WTC11 (cell line): ENCODE measurements at regions not wholly inside any gene's neighbourhood (a gene's known extent, or its start where the extent isn't known, plus 50 kb on each side); places are given as distances from the start of the nearest gene placed in this dataset.
"Not testable (repeated sequence)": the region's sequence is repeated elsewhere in the genome, so short reads cannot be mapped to it uniquely, and the experiment has no call there.

Experiments
- ATAC-seq: fragments of 200-7000 bp; cut with Tn5 transposase; 2 replicates; pipeline ENCODE4 v1.10.0; 2021; ENCODE audit warnings: mild to moderate bottlenecking, moderate library complexity
- CTCF ChIA-PET: fragments of 300-600 bp; sonication (Branson Sonifier 250); formaldehyde crosslinking; loops from one replicate; lab custom pipeline; 2021; ENCODE audit warnings: antibody characterized with exemption; lab: Charles Lee
- POLR2A ChIA-PET: fragments of 350-600 bp; sonication (Branson Sonifier 250); formaldehyde crosslinking; loops from one replicate; lab custom pipeline; 2021; ENCODE audit warnings: antibody characterized with exemption; lab: Charles Lee
- DNase-seq: peaks from one replicate; pipeline ENCODE4 v3.0.0; 2021; ENCODE audit warnings: low spot score
- H3K27ac Mint-ChIP-seq: 2 replicates; pipeline ENCODE4 v1.8.0; 2021; ENCODE audit warnings: mixed read lengths
- H3K27me3 Mint-ChIP-seq: 2 replicates; pipeline ENCODE4 v1.8.0; 2021; ENCODE audit warnings: low read depth, mild to moderate bottlenecking, moderate library complexity, mixed read lengths
- H3K36me3 Mint-ChIP-seq: 2 replicates; pipeline ENCODE4 v1.8.0; 2021; ENCODE audit warnings: mixed read lengths
- H3K4me1 Mint-ChIP-seq: 2 replicates; pipeline ENCODE4 v1.8.0; 2022; ENCODE audit warnings: mixed read lengths
- H3K4me3 Mint-ChIP-seq: 2 replicates; pipeline ENCODE4 v1.8.0; 2021; ENCODE audit warnings: mild to moderate bottlenecking, moderate library complexity, mixed read lengths
- H3K9me3 Mint-ChIP-seq: 2 replicates; pipeline ENCODE4 v1.8.0; 2021; ENCODE audit warnings: mixed read lengths
- ATF2 ChIP-seq: sonication (generic); formaldehyde crosslinking; IDR thresholded peaks from 2 replicates; pipeline ENCODE4 v1.8.1; 2022; ENCODE audit warnings: low read depth, missing genetic modification reagents, borderline replicate concordance
- ATF6 ChIP-seq: sonication (generic); formaldehyde crosslinking; IDR thresholded peaks from 2 replicates; pipeline ENCODE4 v1.8.1; 2023; ENCODE audit warnings: mild to moderate bottlenecking, missing genetic modification reagents
- ERG ChIP-seq: fragments of 250-450 bp; sonication (Bioruptor Pico); IDR thresholded peaks from 2 replicates; pipeline ENCODE4 v1.8.0; 2021; ENCODE audit warnings: mild to moderate bottlenecking
- FOXP4 ChIP-seq: sonication (generic); formaldehyde crosslinking; IDR thresholded peaks from 2 replicates; pipeline ENCODE4 v1.8.0; 2022; ENCODE audit warnings: mild to moderate bottlenecking, missing genetic modification reagents
- GTF2I ChIP-seq: fragments of 250-450 bp; sonication (Bioruptor Pico); conservative IDR thresholded peaks from 2 replicates; pipeline ENCODE4 v1.4.0; 2021; ENCODE audit warnings: mild to moderate bottlenecking
- MYBL2 ChIP-seq: sonication (generic); formaldehyde crosslinking; IDR thresholded peaks from 2 replicates; pipeline ENCODE4 v1.8.1; 2023; ENCODE audit warnings: mild to moderate bottlenecking, moderate library complexity, missing genetic modification reagents
- NFATC4 ChIP-seq: fragments of 250-450 bp; sonication (Bioruptor Pico); IDR thresholded peaks from 2 replicates; pipeline ENCODE4 v1.9.0; 2021; ENCODE audit warnings: mild to moderate bottlenecking
- OVOL2 ChIP-seq: fragments of 250-450 bp; sonication (Bioruptor Pico); IDR thresholded peaks from 2 replicates; pipeline ENCODE4 v1.9.0; 2021; ENCODE audit warnings: mild to moderate bottlenecking, borderline replicate concordance
- SMAD4 ChIP-seq: sonication (generic); formaldehyde crosslinking; IDR thresholded peaks from 2 replicates; pipeline ENCODE4 v1.8.0; 2022; ENCODE audit warnings: mild to moderate bottlenecking, missing genetic modification reagents
- TEAD1 ChIP-seq: sonication (generic); formaldehyde crosslinking; IDR thresholded peaks from 2 replicates; pipeline ENCODE4 v1.8.0; 2022; ENCODE audit warnings: mild to moderate bottlenecking, missing genetic modification reagents
- ZNF232 ChIP-seq: sonication (generic); formaldehyde crosslinking; IDR thresholded peaks from 2 replicates; pipeline ENCODE4 v1.8.0; 2022; ENCODE audit warnings: mild to moderate bottlenecking, missing genetic modification reagents
- ZNF396 ChIP-seq: fragments of 250-450 bp; sonication (Bioruptor Pico); IDR thresholded peaks from 2 replicates; pipeline ENCODE4 v1.8.0; 2021; ENCODE audit warnings: mild to moderate bottlenecking, moderate library complexity, borderline replicate concordance
- ZNF425 ChIP-seq: fragments of 250-450 bp; sonication (Bioruptor Pico); conservative IDR thresholded peaks from 2 replicates; pipeline ENCODE4 v1.9.0; 2021; ENCODE audit warnings: mild to moderate bottlenecking
- ZNF671 ChIP-seq: fragments of 250-450 bp; sonication (Bioruptor Pico); IDR thresholded peaks from 2 replicates; pipeline ENCODE4 v1.8.0; 2021; ENCODE audit warnings: mild to moderate bottlenecking

GRCh38 chr16:29139261-29139802 lies 154.5 kb downstream of the LAT start:
- ChIA-PET POLR2A (no interaction called here), CTCF (no interaction called here)
- DNase-seq (peak; percentile 7), ATAC-seq (no peak)
- Mint-ChIP-seq H3K9me3 (no peaks in the 10 kb centered on the region), H3K4me3 (no peak overlapping the region), H3K36me3 (no peaks in the 10 kb centered on the region), H3K27me3 (no peaks in the 10 kb centered on the region; the same call in 1 of the 2 replicates), H3K4me1 (0 out of 2 replicates have a peak, but pooled peaks cover 8% of the 10 kb centered on the region), H3K27ac (no peak overlapping the region; the same call in 1 of the 2 replicates)
- TF ChIP-seq ZNF396 (CRISPR knock-in tag), result no peak
- TF ChIP-seq MYBL2 (CRISPR knock-in tag), result no peak
- TF ChIP-seq TEAD1 (CRISPR knock-in tag), result no peak
- TF ChIP-seq ERG (CRISPR knock-in tag), result no peak
- no peak for TF ChIP-seq NFATC4
- TF ChIP-seq ZNF232, result no peak
- TF ChIP-seq ATF2, result no peak
- no peak for TF ChIP-seq FOXP4 (CRISPR knock-in tag)
- no peak for TF ChIP-seq ZNF671 (CRISPR knock-in tag)
- TF ChIP-seq ATF6 (CRISPR knock-in tag), result no peak
- TF ChIP-seq GTF2I (CRISPR knock-in tag), result no peak
- TF ChIP-seq SMAD4 (CRISPR knock-in tag), result no peak
- TF ChIP-seq ZNF425 (CRISPR knock-in tag), result no peak
- TF ChIP-seq OVOL2, result no peak

- CTCF ChIA-PET, H3K27me3 Mint-ChIP-seq, H3K4me3 Mint-ChIP-seq, H3K4me1 Mint-ChIP-seq, POLR2A ChIA-PET, H3K9me3 Mint-ChIP-seq, ATAC-seq, H3K36me3 Mint-ChIP-seq, H3K27ac Mint-ChIP-seq: not testable (repeated sequence)
- DNase-seq, result peak; percentile 5
These were observed 153.8 kb downstream of the LAT start for GRCh38 chr16:29138698-29139097.

GRCh38 chr16:29137894-29138662 lies 153.2 kb downstream of the LAT start:
- H3K27me3 Mint-ChIP-seq, CTCF ChIA-PET, ATAC-seq, H3K4me3 Mint-ChIP-seq, H3K4me1 Mint-ChIP-seq, DNase-seq, H3K36me3 Mint-ChIP-seq, H3K27ac Mint-ChIP-seq, H3K9me3 Mint-ChIP-seq, POLR2A ChIA-PET: not testable (repeated sequence)

- ATAC-seq, DNase-seq, H3K4me3 Mint-ChIP-seq, H3K9me3 Mint-ChIP-seq, POLR2A ChIA-PET, H3K27me3 Mint-ChIP-seq, CTCF ChIA-PET, H3K4me1 Mint-ChIP-seq, H3K36me3 Mint-ChIP-seq, H3K27ac Mint-ChIP-seq: not testable (repeated sequence)
These were observed 152.6 kb downstream of the LAT start for GRCh38 chr16:29137461-29137860.

- ATAC-seq, H3K27me3 Mint-ChIP-seq, H3K4me1 Mint-ChIP-seq, DNase-seq, H3K9me3 Mint-ChIP-seq, POLR2A ChIA-PET, CTCF ChIA-PET, H3K36me3 Mint-ChIP-seq, H3K4me3 Mint-ChIP-seq, H3K27ac Mint-ChIP-seq: not testable (repeated sequence)
These were observed 152.1 kb downstream of the LAT start for GRCh38 chr16:29136916-29137315.
